ENCODE measurements at regions not wholly inside any gene's neighbourhood (a gene's known extent, or its start where the extent isn't known, plus 50 kb on each side); places are given as distances from the start of the nearest gene placed in this dataset.

- peak in 1 of 2 donors; percentile 70 for DNase-seq (ENCODE audit: low read depth in 2 of 2)
- H2AFZ ChIP-seq (ENCODE audit: low read length) = no peak overlapping the region
- no peaks in the 10 kb centered on the region for H4K20me1 ChIP-seq (ENCODE audit: control insufficient read depth, extremely low read depth, insufficient read depth, low read length)
- H3K27me3 ChIP-seq (ENCODE audit: control insufficient read depth, insufficient read depth, low read length) = no peaks in the 10 kb centered on the region
- H3K9ac ChIP-seq (ENCODE audit: insufficient read depth, low read length) = no peak overlapping the region
- H3K36me3 ChIP-seq (ENCODE audit: control insufficient read depth, insufficient read depth, low read length) = no peaks in the 10 kb centered on the region
- no peak overlapping the region for H3K4me3 ChIP-seq (replicated peaks in 1 of 4; ENCODE audit: control extremely low read depth in 1 of 4, insufficient read depth in 1 of 4, low read depth in 3 of 4, low read length in 4 of 4)
- H3K9me3 ChIP-seq (ENCODE audit: control insufficient read depth, insufficient read depth, low read depth, low read length) = no peaks in the 10 kb centered on the region
- H3K79me2 ChIP-seq (ENCODE audit: control insufficient read depth, insufficient read depth, low read length) = no peaks in the 10 kb centered on the region
- no peak overlapping the region for H3K27ac ChIP-seq (ENCODE audit: insufficient read depth, low read length)
- H3K4me1 ChIP-seq (ENCODE audit: control insufficient read depth, extremely low read depth, insufficient read depth, low read length) = no peaks in the 10 kb centered on the region
- no peak for TF ChIP-seq EZH2 (IDR thresholded peaks at IDR 0.05; ENCODE audit: low read length, missing control alignments)
- no peak for TF ChIP-seq CTCF (conservative IDR thresholded peaks at IDR 0.05 in 1 of 2, IDR thresholded peaks at IDR 0.05 in 1 of 2; ENCODE audit: low read depth in 1 of 2, low read length in 2 of 2)
- H3K4me2 ChIP-seq (ENCODE audit: extremely low read depth, insufficient read depth, low read length) = no peak overlapping the region
Observed at GRCh38 chr14:39841088-39841487, 408.9 kb upstream of the FBXO33 start.

- no peaks in the 10 kb centered on the region for H3K36me3 ChIP-seq (ENCODE audit: control insufficient read depth, insufficient read depth, low read length)
- H4K20me1 ChIP-seq (ENCODE audit: control insufficient read depth, extremely low read depth, insufficient read depth, low read length) = no peaks in the 10 kb centered on the region
- no peak overlapping the region for H3K9ac ChIP-seq (ENCODE audit: insufficient read depth, low read length)
- DNase-seq (ENCODE audit: low read depth in 2 of 2) = no peak
- H3K4me3 ChIP-seq (replicated peaks in 1 of 4; ENCODE audit: control extremely low read depth in 1 of 4, insufficient read depth in 1 of 4, low read depth in 3 of 4, low read length in 4 of 4) = no peak overlapping the region
- H3K9me3 ChIP-seq (ENCODE audit: control insufficient read depth, insufficient read depth, low read depth, low read length) = no peaks in the 10 kb centered on the region
- H3K27ac ChIP-seq (ENCODE audit: insufficient read depth, low read length) = no peak overlapping the region
- no peaks in the 10 kb centered on the region for H3K4me1 ChIP-seq (ENCODE audit: control insufficient read depth, extremely low read depth, insufficient read depth, low read length)
- no peak overlapping the region for H2AFZ ChIP-seq (ENCODE audit: low read length)
- no peak overlapping the region for H3K4me2 ChIP-seq (ENCODE audit: extremely low read depth, insufficient read depth, low read length)
- H3K27me3 ChIP-seq (ENCODE audit: control insufficient read depth, insufficient read depth, low read length) = no peaks in the 10 kb centered on the region
- TF ChIP-seq EZH2 (IDR thresholded peaks at IDR 0.05; ENCODE audit: low read length, missing control alignments) (no peak), CTCF (conservative IDR thresholded peaks at IDR 0.05 in 1 of 2, IDR thresholded peaks at IDR 0.05 in 1 of 2; ENCODE audit: low read depth in 1 of 2, low read length in 2 of 2) (no peak)
- no peaks in the 10 kb centered on the region for H3K79me2 ChIP-seq (ENCODE audit: control insufficient read depth, insufficient read depth, low read length)
Observed at GRCh38 chr14:39827901-39828655, 395.8 kb upstream of the FBXO33 start.

GRCh38 chr14:39812532-39813320 is 380.5 kb upstream of the FBXO33 start:
- Histone ChIP-seq H3K4me2 (ENCODE audit: extremely low read depth, insufficient read depth, low read length) (no peak overlapping the region), H3K79me2 (ENCODE audit: control insufficient read depth, insufficient read depth, low read length) (no peaks in the 10 kb centered on the region), H3K9ac (ENCODE audit: insufficient read depth, low read length) (no peak overlapping the region), H3K4me1 (ENCODE audit: control insufficient read depth, extremely low read depth, insufficient read depth, low read length) (no peaks in the 10 kb centered on the region), H3K9me3 (ENCODE audit: control insufficient read depth, insufficient read depth, low read depth, low read length) (no peaks in the 10 kb centered on the region), H2AFZ (ENCODE audit: low read length) (no peak overlapping the region), H3K4me3 (replicated peaks in 1 of 4; ENCODE audit: control extremely low read depth in 1 of 4, insufficient read depth in 1 of 4, low read depth in 3 of 4, low read length in 4 of 4) (no peak overlapping the region), H3K27ac (ENCODE audit: insufficient read depth, low read length) (no peak overlapping the region), H3K27me3 (ENCODE audit: control insufficient read depth, insufficient read depth, low read length) (no peaks in the 10 kb centered on the region), H3K36me3 (ENCODE audit: control insufficient read depth, insufficient read depth, low read length) (no peaks in the 10 kb centered on the region), H4K20me1 (ENCODE audit: control insufficient read depth, extremely low read depth, insufficient read depth, low read length) (no peaks in the 10 kb centered on the region)
- DNase-seq (ENCODE audit: low read depth in 2 of 2) = no peak
- TF ChIP-seq EZH2 (IDR thresholded peaks at IDR 0.05; ENCODE audit: low read length, missing control alignments) = no peak
- TF ChIP-seq CTCF (conservative IDR thresholded peaks at IDR 0.05 in 1 of 2, IDR thresholded peaks at IDR 0.05 in 1 of 2; ENCODE audit: low read depth in 1 of 2, low read length in 2 of 2) = no peak

All from fibroblast of lung (primary cell).